GM18868 (cell line): ENCODE measurements at regions not wholly inside any gene's neighbourhood (a gene's known extent, or its start where the extent isn't known, plus 50 kb on each side); places are given as distances from the start of the nearest gene placed in this dataset.

Experiments
- ATAC-seq: cut with Tn5 transposase; IDR thresholded peaks from one replicate; pipeline ENCODE4 v1.9.1; 2021; ENCODE audit warnings: mild to moderate bottlenecking, moderate library complexity; ENCODE audit not compliant: unreplicated experiment

DNA sequence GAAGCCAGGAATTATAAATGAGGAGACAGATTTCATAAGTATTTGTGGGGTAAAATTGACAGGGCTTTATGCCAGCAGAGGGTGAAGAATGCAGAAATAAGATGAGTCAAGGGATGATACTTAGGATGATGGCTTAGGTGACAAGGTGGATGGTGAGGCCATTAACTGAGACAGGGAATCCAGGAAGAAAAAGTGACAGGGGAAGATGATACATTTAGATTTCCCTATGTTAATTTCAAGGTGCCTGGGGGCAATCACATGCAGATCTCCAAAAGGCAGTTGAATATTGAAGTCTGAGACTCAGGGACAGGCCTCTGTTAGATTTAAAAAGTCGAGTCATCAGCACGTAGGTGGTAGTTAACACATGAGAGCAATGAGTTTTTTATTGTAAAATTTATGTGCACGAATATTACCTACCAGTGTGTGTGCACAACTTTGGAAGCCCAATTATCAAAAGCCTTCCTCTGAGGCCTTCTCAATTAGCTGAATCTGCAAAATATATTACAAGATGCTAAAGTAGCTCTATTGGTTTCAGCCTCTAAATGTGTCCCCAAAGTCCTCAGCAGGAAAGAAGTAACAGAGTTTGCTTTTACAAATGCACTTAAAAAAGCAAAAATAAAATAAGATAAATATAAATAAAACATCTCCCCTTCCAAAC, 67.9 kb upstream of the CHL1 start:
- no peak for ATAC-seq

DNA sequence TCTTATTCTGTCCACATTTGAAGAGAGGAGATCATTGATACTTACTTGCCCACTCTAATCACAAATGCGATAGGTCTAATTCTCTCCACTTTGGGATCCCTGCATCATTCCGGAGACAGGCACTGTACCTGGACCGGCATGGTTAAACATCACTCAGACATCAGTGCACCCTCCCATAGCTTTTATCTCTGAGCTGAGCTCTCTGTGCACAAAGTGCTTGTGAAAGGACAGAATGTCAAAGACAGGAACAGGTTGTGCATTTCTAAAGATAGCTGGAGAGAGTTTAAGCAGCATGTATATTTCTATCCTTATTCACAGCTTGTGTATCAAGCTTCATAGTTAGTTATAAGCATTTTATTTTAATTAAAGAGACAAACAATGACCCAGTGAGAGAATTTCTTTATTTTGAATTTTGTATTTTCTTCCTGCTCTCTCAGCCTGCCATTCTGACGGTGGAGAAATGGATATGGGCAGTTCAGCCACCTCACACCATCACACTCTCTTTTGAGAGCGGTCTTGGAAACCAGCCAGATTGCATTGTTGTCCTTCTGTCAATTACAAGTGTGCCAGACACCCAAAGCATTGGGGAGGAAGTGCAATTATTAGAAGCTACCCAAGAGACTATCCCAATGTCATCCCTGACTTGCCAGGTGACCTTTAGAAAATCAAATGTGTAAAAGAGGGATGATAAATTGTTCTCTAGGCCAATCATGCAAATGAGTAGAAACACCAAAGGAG, 65.2 kb upstream of the CHL1 start:
- no peak for ATAC-seq

DNA sequence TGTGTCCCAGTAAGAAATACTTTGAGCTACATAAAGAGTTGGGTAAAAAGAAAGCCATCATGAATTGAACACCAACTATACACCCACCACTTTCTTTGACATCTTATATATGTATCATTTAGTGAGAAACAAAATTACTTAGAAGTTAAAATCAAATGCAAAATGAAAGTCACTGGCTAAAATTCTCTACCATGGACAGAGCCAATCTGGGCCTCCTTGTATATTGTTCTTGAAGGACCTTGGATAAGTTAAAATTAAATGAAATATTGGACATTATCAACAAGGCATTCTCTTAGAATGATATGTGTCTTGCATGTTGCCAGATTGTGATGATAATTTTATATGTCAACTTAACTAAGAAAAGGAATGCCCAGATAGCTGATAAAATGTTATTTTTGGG, 64.2 kb upstream of the CHL1 start:
- ATAC-seq: no peak

DNA sequence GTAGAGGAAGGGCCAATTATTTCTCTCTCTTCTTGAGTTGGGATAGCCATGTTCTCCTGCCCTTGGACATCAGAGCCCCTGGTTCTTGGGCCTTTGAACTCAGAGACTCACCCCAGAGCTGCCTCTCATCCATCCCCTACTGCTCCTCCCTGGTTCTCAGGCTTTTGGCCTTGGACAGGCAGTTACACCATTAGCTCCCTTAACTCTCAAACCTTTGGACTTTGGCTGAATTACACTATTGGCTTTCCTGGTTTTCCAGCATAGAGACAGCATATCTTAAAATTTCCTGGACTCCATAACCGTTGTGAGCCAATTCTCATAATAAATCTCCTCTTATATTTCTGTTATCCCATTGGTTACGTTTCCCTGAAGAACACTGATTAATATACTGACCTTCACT, 63.7 kb upstream of the CHL1 start:
- ATAC-seq: no peak

- ATAC-seq: no peak
Measured at GRCh38 chr3:140748-141330, 55.7 kb upstream of the CHL1 start.
